HepG2 (cell line): ENCODE measurements at regions not wholly inside any gene's neighbourhood (a gene's known extent, or its start where the extent isn't known, plus 50 kb on each side); places are given as distances from the start of the nearest gene placed in this dataset.

ENCODE experiments used
- CAMTA2 ChIP-seq: sonication (generic); formaldehyde crosslinking; IDR thresholded peaks from 2 replicates; pipeline ENCODE4 v1.4.0; 2020; ENCODE audit warnings: mild to moderate bottlenecking, missing genetic modification reagents, borderline replicate concordance
- CHD2 ChIP-seq: IDR thresholded peaks from 2 replicates; pipeline ENCODE4 v1.6.1; 2011; ENCODE audit warnings: low read depth, low read length, improper control_type of control experiment
- DRAP1 ChIP-seq: IDR thresholded peaks from 2 replicates; pipeline ENCODE4 v1.6.1; 2016; ENCODE audit warnings: missing genetic modification reagents, missing compliant biosample characterization
- EZH2 ChIP-seq: conservative IDR thresholded peaks from 2 replicates; pipeline ENCODE4 v1.6.1; 2012; ENCODE audit warnings: mild to moderate bottlenecking, low read depth, low read length, moderate library complexity
- MED1 ChIP-seq: sonication (generic); formaldehyde crosslinking; IDR thresholded peaks from 2 replicates; pipeline ENCODE4 v1.4.0; 2020; ENCODE audit warnings: missing genetic modification reagents
- NFE2 ChIP-seq: sonication (generic); formaldehyde crosslinking; IDR thresholded peaks from 2 replicates; pipeline ENCODE4 v1.4.0; 2020; ENCODE audit warnings: missing genetic modification reagents
- RAD21 ChIP-seq: fragments of 450-650 bp; formaldehyde crosslinking; IDR thresholded peaks from 2 replicates; pipeline ENCODE4 v1.5.0; 2020; ENCODE audit warnings: mild to moderate bottlenecking
- SIN3A ChIP-seq: IDR thresholded peaks from 2 replicates; pipeline ENCODE4 v1.6.1; 2011; ENCODE audit warnings: low read depth, mild to moderate bottlenecking, control low read depth, low read length, borderline replicate concordance
- ZNF180 ChIP-seq: sonication (generic); formaldehyde crosslinking; IDR thresholded peaks from 2 replicates; pipeline ENCODE4 v1.4.0; 2020; ENCODE audit warnings: low read depth, missing genetic modification reagents, borderline replicate concordance
- TF ChIP-seq, protein P1 (sequence below): sonication (generic); formaldehyde crosslinking; IDR thresholded peaks from 2 replicates; pipeline ENCODE4 v1.5.0; 2020; ENCODE audit warnings: mild to moderate bottlenecking, missing genetic modification reagents, moderate library complexity
- TF ChIP-seq, protein P2 (sequence below), 2 experiments: sonication (generic) in 1 of 2; formaldehyde crosslinking in 1 of 2; IDR thresholded peaks; 2 replicates each; pipeline versions ENCODE4 v1.5.1 to v1.6.1; 2011 to 2020; ENCODE audit warnings: borderline replicate concordance in 1 of 2, low read depth in 1 of 2, low read length in 1 of 2, mild to moderate bottlenecking in 1 of 2, missing genetic modification reagents in 1 of 2, moderate library complexity in 1 of 2
- TF ChIP-seq, protein P3 (sequence below): sonication (generic); formaldehyde crosslinking; IDR thresholded peaks from 2 replicates; pipeline ENCODE4 v1.5.0; 2020; ENCODE audit warnings: mild to moderate bottlenecking, missing genetic modification reagents
- TF ChIP-seq, protein P4 (sequence below): IDR thresholded peaks from 2 replicates; pipeline ENCODE4 v1.6.1; 2012; ENCODE audit warnings: inconsistent platforms

GRCh38 chr3:86740751-86741150 lies 250.2 kb downstream of the VGLL3 start:
- TF ChIP-seq SIN3A: no peak
- no peak for TF ChIP-seq ZNF180 (CRISPR knock-in tag)
- TF ChIP-seq RAD21 (CRISPR knock-in tag): no peak
- TF ChIP-seq NFE2 (CRISPR knock-in tag): no peak
- TF ChIP-seq, protein P1, sequence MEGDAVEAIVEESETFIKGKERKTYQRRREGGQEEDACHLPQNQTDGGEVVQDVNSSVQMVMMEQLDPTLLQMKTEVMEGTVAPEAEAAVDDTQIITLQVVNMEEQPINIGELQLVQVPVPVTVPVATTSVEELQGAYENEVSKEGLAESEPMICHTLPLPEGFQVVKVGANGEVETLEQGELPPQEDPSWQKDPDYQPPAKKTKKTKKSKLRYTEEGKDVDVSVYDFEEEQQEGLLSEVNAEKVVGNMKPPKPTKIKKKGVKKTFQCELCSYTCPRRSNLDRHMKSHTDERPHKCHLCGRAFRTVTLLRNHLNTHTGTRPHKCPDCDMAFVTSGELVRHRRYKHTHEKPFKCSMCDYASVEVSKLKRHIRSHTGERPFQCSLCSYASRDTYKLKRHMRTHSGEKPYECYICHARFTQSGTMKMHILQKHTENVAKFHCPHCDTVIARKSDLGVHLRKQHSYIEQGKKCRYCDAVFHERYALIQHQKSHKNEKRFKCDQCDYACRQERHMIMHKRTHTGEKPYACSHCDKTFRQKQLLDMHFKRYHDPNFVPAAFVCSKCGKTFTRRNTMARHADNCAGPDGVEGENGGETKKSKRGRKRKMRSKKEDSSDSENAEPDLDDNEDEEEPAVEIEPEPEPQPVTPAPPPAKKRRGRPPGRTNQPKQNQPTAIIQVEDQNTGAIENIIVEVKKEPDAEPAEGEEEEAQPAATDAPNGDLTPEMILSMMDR (CRISPR knock-in tag): no peak
- TF ChIP-seq CHD2: no peak
- TF ChIP-seq, protein P2, sequence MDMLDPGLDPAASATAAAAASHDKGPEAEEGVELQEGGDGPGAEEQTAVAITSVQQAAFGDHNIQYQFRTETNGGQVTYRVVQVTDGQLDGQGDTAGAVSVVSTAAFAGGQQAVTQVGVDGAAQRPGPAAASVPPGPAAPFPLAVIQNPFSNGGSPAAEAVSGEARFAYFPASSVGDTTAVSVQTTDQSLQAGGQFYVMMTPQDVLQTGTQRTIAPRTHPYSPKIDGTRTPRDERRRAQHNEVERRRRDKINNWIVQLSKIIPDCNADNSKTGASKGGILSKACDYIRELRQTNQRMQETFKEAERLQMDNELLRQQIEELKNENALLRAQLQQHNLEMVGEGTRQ (IDR thresholded peaks at IDR 0.05; ENCODE audit: low read depth, low read length): no peak
- TF ChIP-seq, protein P2 (CRISPR knock-in tag; IDR thresholded peaks at IDR 0.05; ENCODE audit: borderline replicate concordance): no peak
- TF ChIP-seq, protein P3, sequence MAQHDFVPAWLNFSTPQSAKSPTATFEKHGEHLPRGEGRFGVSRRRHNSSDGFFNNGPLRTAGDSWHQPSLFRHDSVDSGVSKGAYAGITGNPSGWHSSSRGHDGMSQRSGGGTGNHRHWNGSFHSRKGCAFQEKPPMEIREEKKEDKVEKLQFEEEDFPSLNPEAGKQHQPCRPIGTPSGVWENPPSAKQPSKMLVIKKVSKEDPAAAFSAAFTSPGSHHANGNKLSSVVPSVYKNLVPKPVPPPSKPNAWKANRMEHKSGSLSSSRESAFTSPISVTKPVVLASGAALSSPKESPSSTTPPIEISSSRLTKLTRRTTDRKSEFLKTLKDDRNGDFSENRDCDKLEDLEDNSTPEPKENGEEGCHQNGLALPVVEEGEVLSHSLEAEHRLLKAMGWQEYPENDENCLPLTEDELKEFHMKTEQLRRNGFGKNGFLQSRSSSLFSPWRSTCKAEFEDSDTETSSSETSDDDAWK (CRISPR knock-in tag): no peak
- no peak for TF ChIP-seq EZH2
- TF ChIP-seq, protein P4, sequence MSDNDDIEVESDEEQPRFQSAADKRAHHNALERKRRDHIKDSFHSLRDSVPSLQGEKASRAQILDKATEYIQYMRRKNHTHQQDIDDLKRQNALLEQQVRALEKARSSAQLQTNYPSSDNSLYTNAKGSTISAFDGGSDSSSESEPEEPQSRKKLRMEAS: no peak
- no peak for TF ChIP-seq DRAP1 (CRISPR knock-in tag)
- no peak for TF ChIP-seq MED1 (CRISPR knock-in tag)
- TF ChIP-seq CAMTA2 (CRISPR knock-in tag): no peak
